GM20000 (cell line): ENCODE measurements at regions not wholly inside any gene's neighbourhood (a gene's known extent, or its start where the extent isn't known, plus 50 kb on each side); places are given as distances from the start of the nearest gene placed in this dataset.

ENCODE experiments used
- DNase-seq: peaks from one replicate; pipeline ENCODE4 v3.0.0; 2012; ENCODE audit warnings: low spot score
- TF ChIP-seq, protein P1 (sequence below): IDR thresholded peaks from 2 replicates; pipeline ENCODE4 v1.5.1; 2012; ENCODE audit warnings: mild to moderate bottlenecking, control low read depth; ENCODE audit errors: extremely low read depth, missing control alignments

DNA sequence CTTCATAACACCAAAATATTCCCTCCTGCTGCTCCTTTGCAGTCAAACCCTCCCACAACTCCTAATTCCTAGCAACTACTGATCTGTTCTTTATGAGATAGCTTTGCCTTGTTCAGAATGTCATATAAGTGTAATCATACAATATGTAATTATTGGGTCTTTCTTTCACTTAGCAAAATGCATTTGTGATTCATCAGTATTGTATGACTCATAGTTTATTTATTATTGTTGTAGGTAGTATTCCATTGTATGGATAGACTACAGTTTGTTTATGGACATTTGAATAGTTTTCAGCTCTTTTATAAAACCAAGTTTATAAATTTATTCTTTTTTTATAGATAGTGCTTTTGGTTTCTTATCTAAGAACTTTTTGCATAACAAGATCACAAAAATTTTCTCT is 468.2 kb upstream of the KIF2A start:
- TF ChIP-seq, protein P1, sequence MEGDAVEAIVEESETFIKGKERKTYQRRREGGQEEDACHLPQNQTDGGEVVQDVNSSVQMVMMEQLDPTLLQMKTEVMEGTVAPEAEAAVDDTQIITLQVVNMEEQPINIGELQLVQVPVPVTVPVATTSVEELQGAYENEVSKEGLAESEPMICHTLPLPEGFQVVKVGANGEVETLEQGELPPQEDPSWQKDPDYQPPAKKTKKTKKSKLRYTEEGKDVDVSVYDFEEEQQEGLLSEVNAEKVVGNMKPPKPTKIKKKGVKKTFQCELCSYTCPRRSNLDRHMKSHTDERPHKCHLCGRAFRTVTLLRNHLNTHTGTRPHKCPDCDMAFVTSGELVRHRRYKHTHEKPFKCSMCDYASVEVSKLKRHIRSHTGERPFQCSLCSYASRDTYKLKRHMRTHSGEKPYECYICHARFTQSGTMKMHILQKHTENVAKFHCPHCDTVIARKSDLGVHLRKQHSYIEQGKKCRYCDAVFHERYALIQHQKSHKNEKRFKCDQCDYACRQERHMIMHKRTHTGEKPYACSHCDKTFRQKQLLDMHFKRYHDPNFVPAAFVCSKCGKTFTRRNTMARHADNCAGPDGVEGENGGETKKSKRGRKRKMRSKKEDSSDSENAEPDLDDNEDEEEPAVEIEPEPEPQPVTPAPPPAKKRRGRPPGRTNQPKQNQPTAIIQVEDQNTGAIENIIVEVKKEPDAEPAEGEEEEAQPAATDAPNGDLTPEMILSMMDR = no peak
- no peak for DNase-seq

DNA sequence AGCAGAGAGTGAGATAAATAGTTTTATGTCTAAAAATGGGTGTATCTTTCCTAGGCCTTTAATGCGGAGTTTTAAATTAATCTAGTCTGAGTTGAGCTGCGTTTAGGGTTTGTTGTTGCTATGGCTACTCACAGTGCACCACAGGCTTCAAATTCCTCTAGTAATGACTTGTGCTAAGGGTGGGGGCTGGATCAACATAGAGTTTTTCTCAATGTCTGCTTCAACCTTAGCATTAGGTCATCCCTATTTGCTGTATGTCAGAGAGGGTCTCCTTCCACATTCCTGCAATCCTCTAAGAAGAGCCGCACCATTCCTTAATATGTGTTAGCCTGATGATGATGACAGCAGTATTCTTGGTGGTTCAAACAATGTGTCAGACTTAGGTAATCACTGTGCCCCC is 465.6 kb upstream of the KIF2A start:
- no peak for DNase-seq
- TF ChIP-seq, protein P1 = no peak

DNA sequence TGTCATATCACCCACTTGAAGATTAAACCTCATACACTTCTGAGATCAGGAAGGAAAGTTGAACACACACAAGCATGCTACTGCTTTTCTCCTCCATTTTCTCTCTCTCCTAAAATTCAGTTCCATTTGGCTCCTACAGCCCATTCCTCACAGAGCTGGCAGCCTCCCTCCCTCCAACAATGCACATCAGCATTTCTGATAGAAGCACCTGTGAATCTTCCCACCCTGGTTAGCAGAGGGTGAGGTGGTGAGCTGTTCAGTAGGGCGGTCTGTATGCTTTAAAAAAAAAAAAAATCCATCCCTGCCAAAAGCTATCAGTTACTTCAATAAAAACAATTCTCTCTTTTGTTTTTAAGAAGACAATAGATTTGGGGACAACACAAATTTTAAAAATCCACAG is 463.2 kb upstream of the KIF2A start:
- TF ChIP-seq, protein P1 = no peak

DNA sequence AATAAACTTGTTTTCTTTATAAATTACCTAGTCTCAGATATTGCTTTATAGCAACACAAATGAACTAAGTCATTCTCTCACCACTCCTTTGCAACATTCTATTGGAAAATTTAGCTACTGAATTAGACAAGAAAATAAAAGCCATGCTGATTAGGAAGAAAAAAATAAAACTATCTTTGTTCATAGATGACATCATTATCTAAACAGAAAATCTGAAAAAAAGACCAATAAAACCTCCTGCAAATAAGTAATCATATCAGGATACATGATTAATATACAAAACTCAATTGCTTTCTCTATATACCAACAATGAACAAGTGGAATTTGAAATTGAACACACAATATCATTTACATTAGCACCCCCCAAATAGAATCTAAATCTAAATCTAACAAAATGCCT is 455.3 kb upstream of the KIF2A start:
- DNase-seq = no peak
- TF ChIP-seq, protein P1 = no peak

More for the DNA sequence above, 463.2 kb upstream of the KIF2A start:
- no peak for DNase-seq

DNA sequence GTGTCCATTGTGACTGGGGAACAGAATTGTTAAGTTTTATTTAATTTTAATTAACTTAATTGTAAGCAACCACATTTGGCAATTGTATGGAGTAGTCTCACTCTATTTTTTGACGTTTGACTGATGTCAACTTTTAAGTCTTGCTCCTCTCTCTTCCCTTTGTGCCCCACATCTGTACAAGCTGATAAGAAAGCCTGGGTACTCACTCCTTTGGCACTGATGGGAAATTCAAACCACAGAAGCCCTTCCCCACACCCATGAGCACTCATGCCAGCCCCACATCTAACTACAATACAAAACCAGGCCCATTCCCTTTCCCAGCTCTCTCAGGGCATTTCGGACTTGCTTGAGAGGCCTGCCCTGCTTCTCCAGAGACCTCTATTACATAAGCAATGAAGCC is 451.5 kb upstream of the KIF2A start:
- no peak for DNase-seq
- TF ChIP-seq, protein P1 = no peak

DNA sequence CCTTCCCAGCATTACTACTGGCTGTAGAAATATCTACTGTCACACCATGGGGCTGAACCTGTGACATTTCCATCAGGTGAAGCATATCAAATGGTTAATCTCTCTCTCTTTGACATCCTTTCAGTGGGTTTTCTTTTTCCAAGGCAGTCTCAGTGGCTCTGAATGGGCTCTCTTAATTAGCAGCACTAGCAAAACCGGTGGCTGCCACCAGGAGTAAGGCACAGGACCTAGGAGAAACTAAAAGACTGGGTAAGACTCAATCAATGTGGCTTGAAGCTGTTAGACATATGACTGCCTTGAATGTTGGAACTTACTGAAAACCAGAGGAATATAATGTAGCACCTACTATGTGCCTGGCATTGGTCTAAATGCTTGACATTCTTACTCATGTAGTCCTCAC is 445.0 kb upstream of the KIF2A start:
- no peak for DNase-seq
- TF ChIP-seq, protein P1 = no peak

DNA sequence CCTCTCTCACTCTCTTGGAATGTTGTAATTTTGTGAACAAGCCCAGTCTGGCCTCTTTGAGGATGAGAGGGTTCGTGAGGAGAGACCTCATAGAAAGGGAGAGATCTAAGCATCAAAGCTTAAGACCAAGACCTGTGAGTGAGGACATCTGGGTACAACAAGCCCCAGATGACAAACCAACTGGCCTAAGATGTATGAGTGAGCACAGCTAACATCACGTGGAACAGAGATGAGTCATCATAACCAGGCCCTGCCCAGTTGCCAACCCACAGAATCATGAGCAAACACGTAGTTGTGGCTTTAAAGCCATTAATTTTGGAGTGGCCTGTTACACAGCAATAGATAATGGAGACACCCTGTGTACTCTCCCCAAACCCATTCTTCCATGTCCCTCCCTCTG is 439.1 kb upstream of the KIF2A start:
- TF ChIP-seq, protein P1 = no peak
- DNase-seq = peak; percentile 4
